ENCODE measurements at regions not wholly inside any gene's neighbourhood (a gene's known extent, or its start where the extent isn't known, plus 50 kb on each side); places are given as distances from the start of the nearest gene placed in this dataset.

DNA sequence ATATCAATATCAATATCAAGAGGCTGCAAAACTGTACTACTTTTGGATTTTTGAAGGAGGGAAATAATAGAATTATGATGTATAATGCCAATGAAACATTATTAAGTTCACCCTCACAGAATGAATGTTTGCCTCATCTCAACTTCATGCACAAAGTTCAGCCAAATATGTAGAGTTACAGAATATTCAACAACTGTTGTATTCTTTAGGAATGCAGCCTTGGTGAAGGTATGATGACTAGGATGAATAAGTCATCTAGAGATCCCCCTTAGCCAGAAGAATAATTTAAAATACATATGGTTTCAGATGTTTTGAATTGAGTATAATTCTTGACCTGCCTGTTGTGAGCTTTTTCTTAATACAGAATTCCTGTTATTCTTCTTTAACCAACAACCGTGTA lies 308.3 kb downstream of the COX7C start:
- no CpG with 5 or more reads among the region's 1 CpG for WGBS (ENCODE audit: insufficient coverage)
- no peaks in the 10 kb centered on the region for H3K36me3 Mint-ChIP-seq
- intact Hi-C loops (cut with micrococcal nuclease): no loop called here
- Histone ChIP-seq H3K27me3 (ENCODE audit: control insufficient read depth in 2 of 2, insufficient read depth in 2 of 2, low read length in 2 of 2) (no peaks in the 10 kb centered on the region), H3K36me3 (replicated peaks in 1 of 2; ENCODE audit: control insufficient read depth in 1 of 2, insufficient read depth in 2 of 2, low read length in 2 of 2) (no peaks in the 10 kb centered on the region), H3K27ac (ENCODE audit: low read depth in 1 of 2, low read length in 2 of 2) (no peak overlapping the region), H4K20me1 (ENCODE audit: insufficient read depth, low read length) (no peaks in the 10 kb centered on the region), H3K4me2 (replicated peaks; ENCODE audit: extremely low read depth, low read length, poor library complexity, severe bottlenecking) (no peak overlapping the region), H3K9ac (ENCODE audit: insufficient read depth, low read length, poor library complexity, severe bottlenecking) (no peak overlapping the region), H3K79me2 (ENCODE audit: insufficient read depth, low read length) (no peaks in the 10 kb centered on the region), H3K9me3 (replicated peaks in 1 of 2; ENCODE audit: control insufficient read depth in 1 of 2, insufficient read depth in 1 of 2, low read length in 2 of 2) (no peaks in the 10 kb centered on the region), H2AFZ (ENCODE audit: insufficient read depth, low read depth, low read length, poor library complexity, severe bottlenecking) (no peak overlapping the region), H3K4me3 (replicated peaks in 1 of 3; ENCODE audit: low read depth in 2 of 3, low read length in 3 of 3) (no peak overlapping the region), H3K4me1 (ENCODE audit: control insufficient read depth in 1 of 2, insufficient read depth in 2 of 2, low read length in 2 of 2) (no peaks in the 10 kb centered on the region)
- DNase-seq: no peak
- peaks cover 0 to 1% (median 0%) of the 10 kb centered on the region in 7 donors for H3K9me3 Mint-ChIP-seq
- TF ChIP-seq CTCF (IDR thresholded peaks at IDR 0.05): no peak
- H3K27me3 Mint-ChIP-seq (ENCODE audit: low read depth in 3 of 3): peaks cover 1 to 4% (median 1%) of the 10 kb centered on the region in 3 donors
- H3K4me3 Mint-ChIP-seq: no peak overlapping the region
- no peak overlapping the region for H3K27ac Mint-ChIP-seq
- H3K4me1 Mint-ChIP-seq: no peaks in the 10 kb centered on the region

DNA sequence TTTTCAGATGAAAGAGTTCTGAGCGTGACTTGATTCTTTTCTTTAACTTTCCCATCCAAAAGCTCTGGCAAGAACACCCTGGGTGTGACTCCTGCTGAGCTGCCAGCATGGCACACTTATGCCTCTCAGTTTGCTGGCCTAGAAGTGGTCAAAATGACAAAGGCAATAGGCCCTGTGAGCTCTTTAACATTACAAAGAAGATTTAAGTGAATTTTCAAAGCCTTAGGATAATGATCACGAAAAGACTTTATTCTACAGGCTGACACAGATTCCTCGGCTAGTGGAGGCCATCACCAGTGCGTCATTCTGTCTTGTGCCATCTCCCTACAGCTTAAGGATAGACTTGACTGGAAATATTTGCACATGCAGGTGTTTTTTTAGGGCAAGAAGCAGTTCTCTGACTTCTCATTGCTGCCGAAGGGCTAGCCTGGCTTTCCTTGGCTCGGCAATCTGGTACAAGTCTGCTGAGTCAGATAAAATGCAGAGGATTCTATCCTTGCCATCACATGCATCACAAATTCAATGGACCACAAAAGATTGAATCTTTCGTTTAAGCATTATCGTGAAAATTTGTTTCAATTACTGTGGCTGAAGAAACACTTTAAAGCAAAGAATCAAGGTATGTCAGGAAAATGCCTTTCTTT lies 311.5 kb downstream of the COX7C start:
- TF ChIP-seq CTCF (IDR thresholded peaks at IDR 0.05): no peak
- no peaks in the 10 kb centered on the region for H3K27me3 ChIP-seq (ENCODE audit: control insufficient read depth in 2 of 2, insufficient read depth in 2 of 2, low read length in 2 of 2)
- H3K36me3 Mint-ChIP-seq: no peaks in the 10 kb centered on the region
- no peak for DNase-seq
- H3K79me2 ChIP-seq (ENCODE audit: insufficient read depth, low read length): no peaks in the 10 kb centered on the region
- WGBS (ENCODE audit: insufficient coverage): 69% methylated on average over 3 of the region's 8 CpGs
- H3K27ac ChIP-seq (ENCODE audit: low read depth in 1 of 2, low read length in 2 of 2): no peak overlapping the region
- peaks cover 1 to 3% (median 2%) of the 10 kb centered on the region in 3 donors for H3K27me3 Mint-ChIP-seq (ENCODE audit: low read depth in 3 of 3)
- H3K4me1 Mint-ChIP-seq: no peaks in the 10 kb centered on the region
- no peak overlapping the region for H3K4me2 ChIP-seq (replicated peaks; ENCODE audit: extremely low read depth, low read length, poor library complexity, severe bottlenecking)
- no peaks in the 10 kb centered on the region for H3K4me1 ChIP-seq (ENCODE audit: control insufficient read depth in 1 of 2, insufficient read depth in 2 of 2, low read length in 2 of 2)
- no peak overlapping the region for H3K4me3 ChIP-seq (replicated peaks in 1 of 3; ENCODE audit: low read depth in 2 of 3, low read length in 3 of 3)
- peaks cover 0 to 1% (median 0%) of the 10 kb centered on the region in 7 donors for H3K9me3 Mint-ChIP-seq
- no peak overlapping the region for H3K4me3 Mint-ChIP-seq
- no peak overlapping the region for H3K9ac ChIP-seq (ENCODE audit: insufficient read depth, low read length, poor library complexity, severe bottlenecking)
- intact Hi-C loops (cut with micrococcal nuclease): no loop called here
- no peak overlapping the region for H2AFZ ChIP-seq (ENCODE audit: insufficient read depth, low read depth, low read length, poor library complexity, severe bottlenecking)
- H4K20me1 ChIP-seq (ENCODE audit: insufficient read depth, low read length): no peaks in the 10 kb centered on the region
- H3K9me3 ChIP-seq (replicated peaks in 1 of 2; ENCODE audit: control insufficient read depth in 1 of 2, insufficient read depth in 1 of 2, low read length in 2 of 2): no peaks in the 10 kb centered on the region
- H3K36me3 ChIP-seq (replicated peaks in 1 of 2; ENCODE audit: control insufficient read depth in 1 of 2, insufficient read depth in 2 of 2, low read length in 2 of 2): no peaks in the 10 kb centered on the region
- no peak overlapping the region for H3K27ac Mint-ChIP-seq

All from CD14-positive monocyte (primary cell).